AG20443 (cell line): ENCODE measurements at regions not wholly inside any gene's neighbourhood (a gene's known extent, or its start where the extent isn't known, plus 50 kb on each side); places are given as distances from the start of the nearest gene placed in this dataset.

Experiments
- DNase-seq: peaks from one replicate; pipeline ENCODE4 v3.0.0; 2012; ENCODE audit warnings: low spot score, mixed read lengths

DNA sequence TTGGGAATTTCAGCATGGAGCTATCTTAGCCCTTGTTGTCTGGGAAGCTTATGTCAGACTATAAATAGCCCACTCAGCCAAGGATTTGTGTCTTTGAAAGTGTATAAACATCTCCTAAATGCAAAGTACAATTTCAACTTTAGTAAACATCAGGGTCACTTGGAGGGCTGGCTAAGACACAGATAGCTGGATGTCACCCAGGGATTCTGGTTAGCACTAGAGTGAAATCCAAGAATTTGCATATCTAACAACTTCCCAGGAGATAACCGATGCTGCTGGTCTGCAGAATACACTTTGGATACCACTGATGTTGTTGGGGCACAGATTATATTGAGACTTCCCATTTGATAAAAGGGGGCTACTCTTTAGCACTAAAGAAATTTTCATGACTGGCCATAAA lies 130.9 kb downstream of the PAX1 start:
- no peak for DNase-seq

DNA sequence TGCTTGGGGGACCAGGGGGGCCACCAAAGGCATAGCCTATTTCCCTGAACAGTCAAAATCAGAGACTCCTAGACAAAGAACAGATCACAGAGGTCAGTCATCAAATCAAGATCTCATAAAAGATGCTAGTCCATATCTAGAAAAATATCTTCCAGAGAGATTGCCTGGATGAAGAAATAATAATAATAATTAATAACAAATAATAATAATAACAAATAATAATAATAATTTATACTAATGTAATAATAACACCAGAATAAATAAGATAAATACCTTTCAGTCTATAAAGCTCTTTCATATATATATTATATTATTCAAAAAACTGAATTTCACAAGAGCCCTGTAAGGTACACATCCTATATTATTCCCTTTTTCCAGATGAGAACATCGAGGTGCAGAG lies 129.6 kb downstream of the PAX1 start:
- no peak for DNase-seq

DNA sequence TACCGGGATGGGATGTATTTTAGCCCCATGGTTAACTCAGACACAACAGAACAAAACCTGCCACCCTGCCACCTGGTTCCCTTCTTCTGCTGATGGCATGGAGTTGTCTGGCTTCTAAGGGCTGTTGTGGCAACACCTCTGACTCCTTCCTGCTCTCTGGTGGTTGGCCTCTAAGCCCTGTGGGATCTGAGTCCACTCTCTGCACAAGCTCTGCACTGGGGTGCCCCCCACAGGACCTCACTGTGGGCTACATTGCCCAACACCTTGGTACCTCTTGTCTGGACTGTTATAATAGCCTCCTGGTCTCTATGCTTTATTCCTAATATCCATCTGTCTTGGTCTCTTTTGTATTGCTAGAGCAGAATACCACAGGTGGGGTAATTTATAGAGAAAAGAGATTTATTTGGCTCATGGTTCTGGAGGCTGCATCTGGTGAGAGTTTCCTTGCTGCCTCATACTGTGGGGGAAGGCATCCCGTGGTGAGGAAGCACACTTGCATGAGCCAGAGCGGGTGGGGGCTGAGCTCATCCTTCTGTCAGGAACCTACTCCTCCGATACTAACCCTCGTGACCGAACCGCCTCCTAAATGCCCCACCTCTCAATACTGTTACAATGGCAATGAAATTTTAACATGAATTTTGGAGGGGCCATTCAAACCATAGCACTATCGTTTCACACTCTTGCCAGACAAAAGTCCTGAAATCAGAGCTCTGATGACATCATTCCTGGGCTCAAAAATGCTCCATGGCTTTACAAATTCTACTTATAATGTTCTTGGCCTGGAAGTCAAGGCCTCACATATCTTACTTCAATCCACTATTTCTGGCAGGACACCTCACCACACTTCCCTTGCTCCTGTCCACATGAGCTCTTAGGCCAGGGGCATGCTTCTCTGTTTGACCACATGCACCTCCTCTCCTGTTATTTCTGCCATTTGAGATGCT lies 127.2 kb downstream of the PAX1 start:
- no peak for DNase-seq

DNA sequence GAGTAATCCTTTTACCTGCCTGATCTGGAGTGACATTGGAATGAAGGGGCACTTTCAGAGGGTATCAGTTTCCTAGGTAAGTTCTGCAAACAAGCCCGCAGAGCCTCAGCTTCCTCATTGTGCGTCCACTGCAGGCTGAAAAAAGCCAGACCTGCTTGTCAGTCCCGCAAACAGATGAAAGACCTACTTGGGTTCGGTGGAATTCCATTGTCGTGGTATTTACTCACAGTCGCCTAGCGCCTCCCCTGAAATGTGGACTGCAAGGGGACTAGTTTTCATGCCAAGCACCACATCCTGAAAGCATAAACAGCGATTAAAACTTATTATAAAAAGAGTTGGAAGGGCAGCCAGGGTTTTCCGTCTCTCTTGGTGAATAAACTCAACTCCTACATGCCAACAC lies 121.5 kb downstream of the PAX1 start:
- DNase-seq: no peak

DNA sequence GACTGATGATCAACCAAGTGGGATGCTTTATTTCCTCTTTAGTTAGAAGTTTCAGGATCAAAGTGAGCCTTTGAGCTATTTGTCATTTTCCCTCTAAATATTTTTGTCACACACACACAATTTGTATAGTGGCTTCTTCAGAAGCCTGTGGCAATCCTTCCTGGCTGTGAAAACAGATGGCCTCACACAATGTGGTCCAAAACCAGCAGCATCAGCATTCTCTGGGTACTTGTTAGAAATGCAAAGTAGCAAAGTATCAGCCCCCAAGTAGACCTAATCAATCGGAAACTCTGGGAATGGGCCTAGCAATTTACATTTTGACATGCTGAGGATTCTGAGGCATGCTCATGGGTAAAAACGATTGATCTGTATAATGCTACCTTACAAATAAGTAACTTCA lies 115.9 kb downstream of the PAX1 start:
- no peak for DNase-seq

DNA sequence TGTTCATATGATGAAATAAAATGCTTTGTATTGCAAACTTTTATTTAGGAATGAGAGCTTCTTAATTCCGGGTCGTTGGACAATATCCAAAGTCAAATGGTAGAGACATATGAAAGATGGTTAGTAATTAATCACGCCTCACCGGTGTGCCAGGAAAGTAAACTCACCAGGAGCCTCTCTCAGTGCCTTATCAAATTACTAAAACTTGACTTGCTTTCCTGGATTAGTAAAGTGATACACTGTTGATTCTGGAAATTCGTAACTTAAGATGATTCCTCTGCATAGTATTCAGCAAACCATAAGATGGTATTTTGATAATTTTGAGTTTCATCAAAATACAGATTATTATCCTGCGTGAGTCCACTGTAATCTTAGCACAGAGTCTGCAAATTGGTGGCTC lies 115.2 kb downstream of the PAX1 start:
- DNase-seq: no peak

DNA sequence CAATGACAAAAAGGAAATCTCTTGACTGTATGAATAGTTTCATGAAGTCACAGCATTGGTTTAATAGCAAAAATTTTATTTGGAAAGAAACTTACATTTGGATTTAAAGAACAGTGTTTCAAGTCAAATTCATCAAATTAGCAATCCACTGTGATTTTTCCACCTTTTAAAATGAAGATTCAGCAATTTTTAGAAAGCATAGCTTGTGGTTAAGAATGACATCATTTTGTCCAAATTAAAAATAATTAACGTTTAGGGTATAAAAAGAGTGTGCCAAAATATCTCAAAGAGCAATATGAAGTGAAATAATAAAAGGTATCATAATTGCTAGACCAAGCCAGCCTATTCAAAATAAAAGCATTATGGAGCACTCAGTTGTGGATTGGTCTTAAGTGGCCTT lies 114.6 kb downstream of the PAX1 start:
- DNase-seq: no peak

DNA sequence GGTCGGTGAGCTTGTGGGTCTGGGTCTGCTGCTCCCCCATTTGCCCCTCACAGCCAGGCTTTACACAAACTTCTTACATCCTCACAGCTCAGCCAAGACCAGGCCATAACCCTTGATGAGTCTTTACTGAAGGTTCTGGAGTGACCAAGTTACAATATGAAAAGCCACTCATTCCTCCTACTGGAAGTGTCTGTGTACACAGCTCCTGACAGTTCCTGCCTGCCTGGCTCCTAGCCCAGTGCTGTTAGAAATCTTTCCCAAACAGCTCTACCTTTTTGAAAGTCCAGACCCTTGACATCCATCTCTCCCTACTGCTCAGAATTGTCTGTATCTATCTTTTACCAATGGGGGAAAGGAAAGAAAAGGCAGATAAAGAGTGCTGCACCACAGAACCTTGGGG lies 106.9 kb downstream of the PAX1 start:
- no peak for DNase-seq

DNA sequence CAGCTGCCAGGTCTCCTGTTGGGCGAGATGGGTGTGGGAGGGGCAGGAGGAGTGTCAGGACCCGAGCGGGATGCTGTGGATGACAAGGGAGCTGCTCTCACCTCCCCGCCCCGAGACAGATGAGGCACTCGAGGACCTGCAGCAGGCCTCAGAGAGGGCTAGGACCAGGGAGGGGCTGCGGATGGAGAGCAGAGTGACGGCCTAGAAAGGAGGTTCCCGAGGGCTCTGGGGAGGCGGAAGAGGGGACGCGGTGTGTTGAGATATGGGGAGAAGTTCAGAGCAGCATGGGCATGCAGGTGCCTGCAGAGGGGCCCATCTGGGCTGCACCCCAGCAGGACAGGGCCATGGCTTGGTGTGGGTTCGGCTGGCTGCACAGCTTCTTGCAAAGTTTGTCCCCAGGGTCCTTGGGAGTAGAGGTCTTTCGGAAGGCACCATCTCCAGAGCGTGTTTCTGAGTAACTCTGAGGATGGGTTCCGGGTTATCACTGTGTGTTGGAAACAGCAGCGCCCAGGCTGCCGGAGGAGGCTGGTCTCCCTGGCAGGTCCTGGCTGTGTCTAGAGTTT lies 104.6 kb downstream of the PAX1 start:
- DNase-seq: no peak

DNA sequence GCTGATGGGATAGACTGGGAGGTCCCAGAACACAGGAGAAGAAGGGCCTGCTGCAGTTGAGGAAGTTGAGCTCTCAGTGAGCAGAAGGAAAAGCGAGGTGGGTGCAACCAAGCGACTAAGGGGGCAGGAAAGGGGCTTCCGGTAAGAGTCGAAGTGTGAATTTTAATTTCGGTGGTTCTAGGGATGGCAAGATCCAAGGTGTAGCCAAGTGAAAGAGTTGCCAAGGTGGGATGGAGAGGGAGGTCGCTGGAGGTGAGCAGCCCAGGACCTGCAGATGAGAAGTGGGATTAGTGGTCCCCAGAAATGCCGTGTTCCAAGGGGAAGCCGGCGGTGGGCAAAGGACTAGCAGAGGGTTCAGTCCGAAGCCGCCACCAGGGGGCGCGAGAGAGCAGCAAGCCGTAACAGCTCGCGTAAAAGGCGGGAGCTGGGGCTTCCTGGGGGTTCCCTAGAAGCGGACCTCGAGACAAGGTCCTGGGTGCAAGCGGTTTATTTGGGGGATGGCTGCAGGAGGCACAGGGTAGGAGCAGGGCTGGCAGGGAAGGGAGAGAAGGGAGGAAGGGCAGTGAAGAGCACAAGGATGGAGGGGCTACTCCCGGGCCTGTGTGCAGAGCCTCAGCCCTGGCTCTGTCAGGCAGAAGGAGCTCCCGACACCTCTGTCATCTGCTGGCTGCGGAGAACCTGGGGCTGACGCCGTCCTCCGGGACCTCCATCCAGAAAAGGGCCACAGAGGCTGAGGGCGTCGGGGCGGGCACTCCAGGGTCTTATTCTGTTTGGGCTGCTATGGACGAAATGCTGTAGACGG lies 103.6 kb downstream of the PAX1 start:
- no peak for DNase-seq

DNA sequence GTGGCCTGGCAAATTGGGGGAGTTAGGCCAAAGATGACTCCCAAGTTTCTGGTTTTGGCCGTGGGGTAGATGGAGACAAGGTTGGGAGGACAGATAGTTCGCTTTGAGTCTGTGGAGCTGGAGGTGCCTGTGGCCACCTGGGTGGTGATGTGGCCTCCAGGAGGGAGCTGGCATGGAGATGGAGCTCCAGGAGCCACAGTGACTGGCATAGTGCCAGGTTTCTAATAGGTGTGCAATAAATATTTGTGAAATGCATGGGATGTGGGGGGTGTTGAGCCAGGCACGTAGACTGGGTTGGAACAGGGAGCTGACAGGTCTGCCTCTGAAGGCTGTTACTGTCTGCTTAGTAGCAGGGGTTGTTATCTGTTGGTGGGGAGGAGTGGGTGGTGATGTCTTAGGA lies 102.7 kb downstream of the PAX1 start:
- DNase-seq: no peak

DNA sequence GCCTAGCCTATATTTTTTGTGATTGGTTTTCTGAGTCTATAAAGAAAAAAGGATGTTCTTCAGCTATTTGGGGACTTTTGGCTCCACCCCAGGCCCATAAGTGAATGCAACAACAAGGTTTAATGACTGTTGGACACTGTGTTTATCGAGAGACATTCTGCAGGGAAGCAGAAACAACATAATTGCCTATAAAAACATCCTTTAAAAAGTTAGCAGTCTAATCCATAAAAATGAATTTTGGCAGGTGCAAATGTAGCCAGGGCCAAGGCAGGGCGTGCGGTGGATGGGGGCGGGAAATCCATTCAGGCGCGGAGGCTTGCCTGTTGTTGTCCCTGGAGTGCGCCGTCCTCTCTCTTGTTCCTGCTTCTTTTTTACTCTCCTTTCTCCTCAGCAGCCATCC lies 99.3 kb downstream of the PAX1 start:
- no peak for DNase-seq

DNA sequence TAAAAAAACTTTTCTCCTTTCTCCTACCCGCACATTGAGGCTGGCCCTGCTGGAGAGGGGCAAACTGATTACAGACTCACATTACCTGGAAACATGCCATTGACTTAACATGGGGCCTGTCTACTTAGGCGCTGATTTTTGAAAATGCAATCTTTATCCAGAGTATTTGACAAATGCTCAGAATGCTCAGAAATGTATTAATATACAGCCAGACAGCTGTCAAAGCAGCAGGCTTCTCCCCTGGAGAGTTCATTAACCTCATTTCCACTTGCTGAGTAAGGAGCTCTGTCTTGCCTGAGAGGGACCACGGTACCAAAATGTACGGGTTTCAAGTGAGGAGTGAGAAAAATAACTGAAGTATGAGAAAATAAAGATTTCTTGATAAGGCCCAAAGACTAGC lies 95.7 kb downstream of the PAX1 start:
- DNase-seq: no peak

DNA sequence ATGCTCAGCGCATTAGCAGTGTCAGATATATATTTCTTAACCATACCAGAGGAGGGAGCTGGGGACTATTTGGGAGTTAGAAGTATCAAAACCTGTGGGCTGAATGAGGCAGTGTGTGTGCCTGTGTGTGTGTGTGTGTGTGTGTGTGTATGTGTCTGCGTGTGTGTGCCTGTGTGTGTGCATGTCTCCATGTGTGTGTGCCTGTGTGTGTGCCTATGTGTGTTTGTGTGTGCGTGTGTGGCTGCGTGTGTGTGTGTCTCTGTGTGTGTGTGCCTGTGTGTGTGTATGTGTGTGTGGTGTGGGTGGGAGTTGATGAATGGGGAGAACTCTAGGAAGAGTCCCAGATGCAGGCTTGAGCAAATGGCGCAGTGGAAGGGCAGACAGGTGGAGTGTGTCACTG lies 92.9 kb downstream of the PAX1 start:
- no peak for DNase-seq

DNA sequence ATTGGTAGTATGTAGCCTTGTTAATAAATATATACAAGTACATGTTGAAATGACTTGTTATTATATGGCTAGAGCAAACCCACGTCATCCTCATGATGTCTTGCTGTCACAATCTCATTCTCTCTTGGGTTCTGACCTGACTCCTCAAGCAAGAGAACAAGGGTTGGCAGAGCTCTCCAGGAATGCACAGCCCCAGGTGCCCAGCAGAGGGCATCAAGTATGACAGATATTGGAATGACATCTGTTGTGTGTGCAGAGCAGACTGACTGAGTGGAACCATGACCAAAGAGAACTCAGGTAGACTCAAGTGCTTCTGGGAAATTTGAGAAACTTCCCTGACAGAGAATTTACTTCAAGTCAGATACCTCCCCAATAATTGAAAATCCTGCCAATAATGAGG lies 90.6 kb downstream of the PAX1 start:
- DNase-seq: no peak

DNA sequence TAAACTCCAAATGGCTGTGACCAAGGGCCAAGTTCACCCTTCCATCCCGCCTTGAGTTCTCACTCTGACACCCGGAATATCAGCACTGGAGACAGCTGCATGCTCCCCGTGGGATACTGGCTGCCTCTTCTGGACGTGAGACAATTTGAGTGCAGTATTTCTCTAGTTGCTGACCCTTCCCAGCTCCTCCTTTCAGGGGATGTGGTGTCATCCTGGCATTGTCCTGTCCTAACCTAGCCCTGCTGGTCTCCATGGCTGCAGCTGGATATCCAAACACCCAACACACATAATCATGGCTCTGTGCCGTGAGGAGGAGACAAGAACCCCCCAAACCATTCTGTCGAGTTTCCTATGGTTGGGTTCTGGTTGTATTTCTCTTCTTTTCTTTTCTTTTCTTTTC lies 82.6 kb downstream of the PAX1 start:
- DNase-seq: no peak

DNA sequence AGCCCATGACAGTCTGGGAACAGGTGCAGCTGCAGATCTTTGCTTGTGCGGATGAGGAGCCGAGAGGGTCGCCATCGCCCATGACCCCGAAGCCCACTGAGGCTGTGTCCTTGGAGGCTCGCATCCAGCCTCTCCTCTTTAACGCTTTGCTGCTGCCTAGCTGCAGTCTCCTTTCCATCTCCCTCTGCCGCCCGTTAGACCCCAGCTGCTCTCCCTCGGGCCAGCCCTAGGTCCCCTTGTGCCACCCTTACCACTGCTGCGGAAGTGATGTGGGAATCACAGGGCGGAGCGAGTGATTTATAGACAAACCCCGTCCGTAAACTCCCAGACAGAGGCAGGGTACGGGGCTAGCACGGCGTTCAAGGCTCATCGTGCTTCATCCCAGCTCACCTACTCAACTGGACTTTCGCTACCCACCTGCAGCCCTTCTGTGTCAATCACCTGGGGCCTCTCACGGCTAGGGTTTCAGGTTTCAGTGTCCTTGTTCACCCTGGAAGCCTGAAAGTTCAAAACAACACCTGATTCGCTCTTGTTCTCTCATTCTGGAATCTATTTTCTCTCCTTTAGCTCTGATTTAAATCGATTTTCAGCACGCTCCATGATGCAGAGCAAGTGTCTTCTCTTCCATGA lies 76.1 kb downstream of the PAX1 start:
- DNase-seq: no peak

DNA sequence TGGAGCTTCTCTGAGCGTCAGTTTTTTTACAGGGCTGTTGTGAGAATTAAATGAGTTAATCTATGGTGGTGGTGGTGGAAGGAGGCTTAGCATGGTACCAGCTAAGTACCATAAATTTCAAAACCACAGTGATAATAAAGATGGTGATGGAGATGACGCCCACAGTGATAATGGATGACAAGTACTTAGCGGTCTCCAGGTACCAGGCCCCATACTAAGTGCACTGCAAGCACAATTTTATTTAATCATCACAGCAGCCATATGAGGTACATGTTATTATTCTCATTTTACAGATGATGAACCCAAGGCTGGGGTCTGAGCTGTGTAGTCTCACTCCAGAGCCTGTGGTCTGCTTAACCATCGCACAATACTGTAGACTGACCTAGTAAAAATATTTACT lies 75.1 kb downstream of the PAX1 start:
- no peak for DNase-seq
